ENCODE measurements at regions not wholly inside any gene's neighbourhood (a gene's known extent, or its start where the extent isn't known, plus 50 kb on each side); places are given as distances from the start of the nearest gene placed in this dataset.

DNA sequence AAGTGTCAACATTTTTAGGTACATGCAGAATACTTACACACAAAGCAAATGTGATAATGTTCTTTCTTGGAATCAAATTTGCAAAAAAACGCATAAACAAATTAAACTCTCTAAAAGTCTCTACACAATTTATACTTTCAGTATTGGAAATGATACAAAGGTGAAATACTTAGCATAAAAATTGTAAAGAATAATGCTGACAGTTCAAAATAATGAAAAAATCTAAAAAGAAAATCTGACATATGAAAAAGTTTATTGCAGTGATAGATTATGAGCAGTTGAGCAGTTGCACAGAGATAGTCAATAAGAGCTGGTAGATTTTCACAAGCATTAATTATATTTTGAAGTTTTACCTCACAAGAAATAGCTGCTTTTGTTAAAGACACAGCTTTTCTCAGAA, 1176.4 kb upstream of the EYS start:
- no peak overlapping the region for H3K4me3 ChIP-seq (replicated peaks; ENCODE audit: low read depth, low read length)
- DNase-seq (ENCODE audit: low read depth) = no peak
- no peak for TF ChIP-seq CTCF (IDR thresholded peaks at IDR 0.05; ENCODE audit: low read length, missing control alignments)

DNA sequence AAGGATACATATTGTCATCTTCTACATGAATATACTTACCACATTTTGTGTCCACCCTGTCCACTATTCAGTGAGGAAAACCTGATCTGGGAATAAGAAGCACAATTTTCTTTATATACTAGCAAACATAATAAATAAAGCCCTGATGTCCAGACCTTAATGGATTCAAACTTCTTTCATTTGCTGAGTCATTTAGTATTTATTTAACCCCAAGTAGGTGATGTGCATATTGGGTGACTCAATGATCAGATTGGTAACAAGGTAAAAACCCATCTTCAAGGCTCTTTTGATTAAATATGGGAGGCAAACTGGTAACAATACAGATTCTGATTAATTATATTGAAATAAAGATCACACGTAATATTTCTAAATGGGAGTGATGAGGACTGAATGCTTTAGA, 1159.8 kb upstream of the EYS start:
- no peak for TF ChIP-seq CTCF (IDR thresholded peaks at IDR 0.05; ENCODE audit: low read length, missing control alignments)
- no peak overlapping the region for H3K4me3 ChIP-seq (replicated peaks; ENCODE audit: low read depth, low read length)
- DNase-seq (ENCODE audit: low read depth) = no peak

GRCh38 chr6:66865771-66866170, 1158.7 kb upstream of the EYS start:
- peak; percentile 16 for DNase-seq (ENCODE audit: low read depth)
- no peak for TF ChIP-seq CTCF (IDR thresholded peaks at IDR 0.05; ENCODE audit: low read length, missing control alignments)
- H3K4me3 ChIP-seq (replicated peaks; ENCODE audit: low read depth, low read length) = no peak overlapping the region

- DNase-seq (ENCODE audit: low read depth) = no peak
- H3K4me3 ChIP-seq (replicated peaks; ENCODE audit: low read depth, low read length) = no peak overlapping the region
- no peak for TF ChIP-seq CTCF (IDR thresholded peaks at IDR 0.05; ENCODE audit: low read length, missing control alignments)
These were observed 1154.0 kb upstream of the EYS start for GRCh38 chr6:66861007-66861541.

- no peak for TF ChIP-seq CTCF (IDR thresholded peaks at IDR 0.05; ENCODE audit: low read length, missing control alignments)
- DNase-seq (ENCODE audit: low read depth) = no peak
- no peak overlapping the region for H3K4me3 ChIP-seq (replicated peaks; ENCODE audit: low read depth, low read length)
These were observed 1153.3 kb upstream of the EYS start for GRCh38 chr6:66860328-66860727.

DNA sequence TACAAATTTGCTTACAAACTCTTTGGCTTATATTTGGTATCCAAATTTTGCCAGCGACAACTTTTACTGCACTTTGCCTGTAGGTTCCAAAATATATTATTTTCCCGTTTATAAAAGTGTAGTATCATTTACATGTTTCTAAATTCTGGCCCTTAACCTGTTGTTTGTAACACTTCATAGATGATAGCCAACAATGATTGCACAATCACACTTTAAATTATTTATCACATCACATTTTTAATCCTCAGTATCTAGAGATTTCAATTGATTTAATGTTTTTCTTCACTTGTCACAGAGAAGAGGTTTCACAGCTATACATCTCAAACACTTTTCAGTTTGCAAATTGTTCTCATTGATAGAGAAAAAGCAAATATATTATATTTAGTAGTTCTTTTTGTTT, 1151.2 kb upstream of the EYS start:
- no peak for TF ChIP-seq CTCF (IDR thresholded peaks at IDR 0.05; ENCODE audit: low read length, missing control alignments)
- H3K4me3 ChIP-seq (replicated peaks; ENCODE audit: low read depth, low read length) = no peak overlapping the region
- no peak for DNase-seq (ENCODE audit: low read depth)

DNA sequence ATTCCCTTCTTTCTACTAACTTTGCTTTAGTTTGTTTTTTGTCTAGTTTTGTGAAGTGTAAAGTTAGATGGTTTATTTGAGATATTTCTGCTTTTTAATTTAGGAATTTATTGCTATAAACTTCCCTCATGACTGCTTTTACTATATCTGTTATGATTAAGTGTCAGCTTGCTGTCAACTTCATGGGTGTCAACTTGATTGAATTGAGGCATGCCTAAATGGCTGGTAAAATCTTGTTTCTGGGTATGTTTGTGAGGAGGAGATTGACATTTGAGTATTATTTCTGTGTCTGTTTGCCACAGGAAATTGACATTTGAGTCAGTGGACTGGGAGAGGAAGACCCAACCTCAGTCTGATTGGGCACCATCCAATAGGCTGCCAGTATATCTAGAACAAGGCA, 1147.0 kb upstream of the EYS start:
- DNase-seq (ENCODE audit: low read depth) = no peak
- no peak overlapping the region for H3K4me3 ChIP-seq (replicated peaks; ENCODE audit: low read depth, low read length)
- TF ChIP-seq CTCF (IDR thresholded peaks at IDR 0.05; ENCODE audit: low read length, missing control alignments) = no peak

All from fibroblast of pulmonary artery (primary cell).